ENCODE measurements at regions not wholly inside any gene's neighbourhood (a gene's known extent, or its start where the extent isn't known, plus 50 kb on each side); places are given as distances from the start of the nearest gene placed in this dataset. TPM values are rescaled to one million over a fixed set of nuclear protein-coding genes. Genes with fewer than 3 reads are reported as not detected.

GRCh38 chrX:150312931-150313330, 50.2 kb upstream of the MAMLD1 start:
- Histone ChIP-seq H3K9ac (ENCODE audit: insufficient read depth, low read depth, low read length) (no peak overlapping the region), H3K4me1 (ENCODE audit: insufficient read depth, low read length) (no peaks in the 10 kb centered on the region), H3K36me3 (replicated peaks in 1 of 2; ENCODE audit: control insufficient read depth in 1 of 2, insufficient read depth in 2 of 2, low read length in 2 of 2) (no peaks in the 10 kb centered on the region), H2AFZ (ENCODE audit: low read length) (no peak overlapping the region), H3K27ac (ENCODE audit: extremely low read length, insufficient read depth, low read length) (no peak overlapping the region), H4K20me1 (ENCODE audit: insufficient read depth, low read length) (no peaks in the 10 kb centered on the region), H3K9me3 (ENCODE audit: low read length) (no peaks in the 10 kb centered on the region), H3K4me2 (ENCODE audit: low read depth, low read length) (no peak overlapping the region), H3K79me2 (ENCODE audit: insufficient read depth, low read length) (no peaks in the 10 kb centered on the region), H3K27me3 (ENCODE audit: control insufficient read depth in 1 of 2, insufficient read depth in 2 of 2, low read length in 2 of 2) (no peaks in the 10 kb centered on the region; a peak in 1 of 5 replicates), H3K4me3 (replicated peaks in 1 of 3; ENCODE audit: insufficient read depth in 1 of 3, low read depth in 2 of 3, low read length in 3 of 3) (no peak overlapping the region)
- WGBS (ENCODE audit: low lambda C conversion rate): 0% methylated on average over 1 of the region's 3 CpGs
- no TSS peak for BruUV-seq (replicated peaks)
- FAIRE-seq (no peak), ATAC-seq (no peak), DNase-seq (ENCODE audit: low spot score) (no peak)
- POLR2A ChIA-PET: no interaction called here
- TF ChIP-seq SALL2 (CRISPR knock-in tag; IDR thresholded peaks at IDR 0.05): no peak
- TF ChIP-seq HNRNPUL1 (IDR thresholded peaks at IDR 0.05; ENCODE audit: low read depth, low read length): no peak
- TF ChIP-seq SP4 (CRISPR knock-in tag; IDR thresholded peaks at IDR 0.05): no peak
- TF ChIP-seq ZNF678 (CRISPR knock-in tag; IDR thresholded peaks at IDR 0.05): no peak
- TF ChIP-seq ARHGAP35 (CRISPR knock-in tag; IDR thresholded peaks at IDR 0.05; ENCODE audit: borderline replicate concordance): no peak
- no peak for TF ChIP-seq MED13 (CRISPR knock-in tag; IDR thresholded peaks at IDR 0.05)
- no peak for TF ChIP-seq ZNF713 (CRISPR knock-in tag; IDR thresholded peaks at IDR 0.05)
- TF ChIP-seq TP53 (CRISPR knock-in tag; conservative IDR thresholded peaks at IDR 0.05): no peak
- TF ChIP-seq NFKB2 (CRISPR knock-in tag; IDR thresholded peaks at IDR 0.05; ENCODE audit: borderline replicate concordance): no peak
- TF ChIP-seq ZNF251 (CRISPR knock-in tag; IDR thresholded peaks at IDR 0.05): no peak
- no peak for TF ChIP-seq LRRFIP1 (CRISPR knock-in tag; conservative IDR thresholded peaks at IDR 0.05)
- no peak for TF ChIP-seq ZSCAN21 (CRISPR knock-in tag; IDR thresholded peaks at IDR 0.05; ENCODE audit: borderline replicate concordance)
- no peak for TF ChIP-seq ZNF792 (CRISPR knock-in tag; IDR thresholded peaks at IDR 0.05)
- in situ Hi-C loops (cut with HindIII; ENCODE audit: extremely low pct_ligation_motif_present, low pct_unique_long_range_greater_than_20kb): no loop called here
- CTCF ChIA-PET (ENCODE audit: low intra/inter-chr PET ratio, low total read pairs): no interaction called here
- intact Hi-C loops (cut with micrococcal nuclease; ENCODE audit: unreplicated experiment): no loop called here

MicroRNAs in the stretch of these regions (microRNA counts, 767-probe panel; counts per million panel counts)
- not detected for microRNA hsa-miR-2114-5p

Small RNA genes in the stretch of these regions (microRNA-seq; reads per million reads assigned to microRNA genes)
- not detected for gene MIR2114

Small RNA genes in the stretch of these regions (small RNA-seq; reads per million reads assigned to genes)
- 0 reads per million in 3 experiments for gene MIR2114 (ENCODE audit: insufficient read depth in 2 of 3, insufficient read length in 3 of 3, low read depth in 2 of 3, low replicate concordance in 1 of 3)

Data from HepG2 (cell line).